ES-I3 (cell line): ENCODE measurements at regions not wholly inside any gene's neighbourhood (a gene's known extent, or its start where the extent isn't known, plus 50 kb on each side); places are given as distances from the start of the nearest gene placed in this dataset.
"Not testable (repeated sequence)": the region's sequence is repeated elsewhere in the genome, so short reads cannot be mapped to it uniquely, and the experiment has no call there.

Experiments used
- H3K36me3 ChIP-seq: 2 replicates; pipeline ENCODE4 v1.6.1; 2013; ENCODE audit warnings: mild to moderate bottlenecking, low read length, control low read depth, moderate library complexity; ENCODE audit not compliant: insufficient read depth
- H3K4me1 ChIP-seq: 2 replicates; pipeline ENCODE4 v1.6.1; 2013; ENCODE audit warnings: mild to moderate bottlenecking, control low read depth, low read length; ENCODE audit not compliant: insufficient read depth
- H3K9ac ChIP-seq: 2 replicates; pipeline ENCODE4 v1.6.1; 2013; ENCODE audit warnings: low read depth, mild to moderate bottlenecking, low read length, moderate library complexity
- H3K9me3 ChIP-seq: 2 replicates; pipeline ENCODE4 v1.6.1; 2013; ENCODE audit warnings: mild to moderate bottlenecking, low read length, moderate library complexity; ENCODE audit not compliant: control insufficient read depth, insufficient read depth

- not testable (repeated sequence) for H3K9ac ChIP-seq, H3K4me1 ChIP-seq, H3K9me3 ChIP-seq, H3K36me3 ChIP-seq
Measured at GRCh38 chr4:28113586-28113985, 1252.9 kb downstream of the STIM2 start.

- not testable (repeated sequence) for H3K36me3 ChIP-seq, H3K4me1 ChIP-seq, H3K9me3 ChIP-seq
- H3K9ac ChIP-seq: peak overlapping the region; percentile 44; the same call in 1 of the 2 replicates
Measured at GRCh38 chr4:28116526-28117083, 1256.0 kb downstream of the STIM2 start.

- no peaks in the 10 kb centered on the region for H3K36me3 ChIP-seq
- H3K9me3 ChIP-seq: no peaks in the 10 kb centered on the region
Measured at GRCh38 chr4:28117084-28117682, 1256.5 kb downstream of the STIM2 start.

GRCh38 chr4:28146191-28146590, 1285.5 kb downstream of the STIM2 start:
- Histone ChIP-seq H3K9ac (no peak overlapping the region), H3K36me3 (no peaks in the 10 kb centered on the region), H3K9me3 (no peaks in the 10 kb centered on the region), H3K4me1 (no peaks in the 10 kb centered on the region)

More at GRCh38 chr4:28117084-28117682, 1256.5 kb downstream of the STIM2 start:
- no peaks in the 10 kb centered on the region for H3K4me1 ChIP-seq
- peak overlapping the region; percentile 44; the same call in 1 of the 2 replicates for H3K9ac ChIP-seq

- H3K4me1 ChIP-seq: no peaks in the 10 kb centered on the region
- H3K36me3 ChIP-seq: no peaks in the 10 kb centered on the region
- no peak overlapping the region for H3K9ac ChIP-seq
- no peaks in the 10 kb centered on the region for H3K9me3 ChIP-seq
Measured at GRCh38 chr4:28148221-28148620, 1287.6 kb downstream of the STIM2 start.

GRCh38 chr4:28149762-28150161, 1289.1 kb downstream of the STIM2 start:
- Histone ChIP-seq H3K36me3 (no peaks in the 10 kb centered on the region), H3K9ac (no peak overlapping the region), H3K4me1 (no peaks in the 10 kb centered on the region), H3K9me3 (no peaks in the 10 kb centered on the region)

GRCh38 chr4:28151314-28151713, 1290.7 kb downstream of the STIM2 start:
- Histone ChIP-seq H3K9me3 (no peaks in the 10 kb centered on the region), H3K4me1 (no peaks in the 10 kb centered on the region), H3K9ac (no peak overlapping the region), H3K36me3 (no peaks in the 10 kb centered on the region)

GRCh38 chr4:28167411-28167810, 1306.8 kb downstream of the STIM2 start:
- no peaks in the 10 kb centered on the region for H3K4me1 ChIP-seq

GRCh38 chr4:28176942-28177341, 1316.3 kb downstream of the STIM2 start:
- H3K4me1 ChIP-seq: no peaks in the 10 kb centered on the region
- H3K9me3 ChIP-seq: no peaks in the 10 kb centered on the region
- no peaks in the 10 kb centered on the region for H3K36me3 ChIP-seq
- no peak overlapping the region for H3K9ac ChIP-seq

More at GRCh38 chr4:28167411-28167810, 1306.8 kb downstream of the STIM2 start:
- Histone ChIP-seq H3K9ac (no peak overlapping the region), H3K36me3 (no peaks in the 10 kb centered on the region), H3K9me3 (no peaks in the 10 kb centered on the region)

GRCh38 chr4:28177641-28178040, 1317.0 kb downstream of the STIM2 start:
- no peaks in the 10 kb centered on the region for H3K36me3 ChIP-seq
- no peaks in the 10 kb centered on the region for H3K9me3 ChIP-seq
- H3K9ac ChIP-seq: no peak overlapping the region
- no peaks in the 10 kb centered on the region for H3K4me1 ChIP-seq

GRCh38 chr4:28179126-28179525, 1318.5 kb downstream of the STIM2 start:
- no peaks in the 10 kb centered on the region for H3K4me1 ChIP-seq

GRCh38 chr4:28209371-28209924, 1348.8 kb downstream of the STIM2 start:
- H3K9me3 ChIP-seq: peaks cover 5% of the 10 kb centered on the region; the same call in 1 of the 2 replicates
- H3K9ac ChIP-seq: no peak overlapping the region
- H3K4me1 ChIP-seq: no peaks in the 10 kb centered on the region
- H3K36me3 ChIP-seq: no peaks in the 10 kb centered on the region

More at GRCh38 chr4:28179126-28179525, 1318.5 kb downstream of the STIM2 start:
- Histone ChIP-seq H3K9ac (no peak overlapping the region), H3K9me3 (no peaks in the 10 kb centered on the region), H3K36me3 (no peaks in the 10 kb centered on the region)

- Histone ChIP-seq H3K9ac (no peak overlapping the region), H3K9me3 (peaks cover 1% of the 10 kb centered on the region; the same call in 1 of the 2 replicates), H3K4me1 (no peaks in the 10 kb centered on the region)
Measured at GRCh38 chr4:28211676-28212470, 1351.2 kb downstream of the STIM2 start.

GRCh38 chr4:28221536-28221935, 1360.9 kb downstream of the STIM2 start:
- Histone ChIP-seq H3K4me1 (no peaks in the 10 kb centered on the region; the same call in 1 of the 2 replicates), H3K9ac (no peak overlapping the region), H3K36me3 (no peaks in the 10 kb centered on the region), H3K9me3 (no peaks in the 10 kb centered on the region)

More at GRCh38 chr4:28211676-28212470, 1351.2 kb downstream of the STIM2 start:
- no peaks in the 10 kb centered on the region for H3K36me3 ChIP-seq
